SU-DHL-6 (cell line): ENCODE measurements at regions not wholly inside any gene's neighbourhood (a gene's known extent, or its start where the extent isn't known, plus 50 kb on each side); places are given as distances from the start of the nearest gene placed in this dataset.

Source experiments
- CTCF ChIP-seq: fragments of 200-600 bp; sonication (generic); IDR thresholded peaks from one replicate; pipeline ENCODE4 v1.5.1; 2017; ENCODE audit warnings: antibody characterized with exemption, mild to moderate bottlenecking, low read length, moderate library complexity; ENCODE audit not compliant: insufficient read depth, poor library complexity, severe bottlenecking
- EZH2phosphoT487 ChIP-seq: fragments of 200-600 bp; sonication (generic), shearing (Covaris generic); conservative IDR thresholded peaks from 2 replicates; pipeline ENCODE4 v1.6.1; 2018; ENCODE audit warnings: mild to moderate bottlenecking, antibody characterized with exemption, low read length, moderate library complexity, mixed read lengths

- peak; percentile 95 for TF ChIP-seq CTCF
- no peak for TF ChIP-seq EZH2phosphoT487
Measured at GRCh38 chr7:106176414-106177299, 64.5 kb upstream of the SYPL1 start.
